Stimulated activated CD4-positive, alpha-beta T cell treated with anti-CD3 and anti-CD28 coated beads, Interleukin-4, amount 100 ng/mL, for 48 hours (primary cell): ENCODE measurements at regions not wholly inside any gene's neighbourhood (a gene's known extent, or its start where the extent isn't known, plus 50 kb on each side); places are given as distances from the start of the nearest gene placed in this dataset.

ENCODE experiments used
- DNase-seq, 2 donors: peaks; one replicate each; pipeline ENCODE4 v3.0.0-alpha.2; 2020; ENCODE audit warnings: low read depth in 2 of 2

- no peak for DNase-seq
Observed at GRCh38 chr5:96283589-96283988, 149.5 kb downstream of the PCSK1 start.

DNA sequence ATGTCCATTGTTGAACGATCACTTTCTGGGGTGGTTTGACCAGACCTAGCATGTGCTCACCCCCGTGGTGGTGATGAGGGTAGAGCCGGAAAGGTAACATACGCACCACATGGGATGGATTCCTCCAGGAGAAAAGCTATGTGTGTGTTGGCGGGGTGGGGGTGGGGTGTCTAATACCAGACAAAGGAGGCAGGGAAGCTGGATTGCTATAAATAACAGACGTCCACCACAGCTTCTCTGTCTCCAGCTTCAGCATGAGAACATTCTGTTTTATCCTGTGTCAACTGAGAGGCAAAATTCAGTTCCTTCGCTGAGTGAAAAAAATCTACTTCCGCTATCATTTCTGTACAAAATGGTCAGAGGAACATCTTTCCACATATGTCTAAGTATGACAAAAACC is 151.0 kb downstream of the PCSK1 start:
- no peak for DNase-seq

- no peak for DNase-seq
Observed at GRCh38 chr5:96280946-96281393, 152.1 kb downstream of the PCSK1 start.

GRCh38 chr5:96279801-96280542 is 153.1 kb downstream of the PCSK1 start:
- DNase-seq = no peak

DNA sequence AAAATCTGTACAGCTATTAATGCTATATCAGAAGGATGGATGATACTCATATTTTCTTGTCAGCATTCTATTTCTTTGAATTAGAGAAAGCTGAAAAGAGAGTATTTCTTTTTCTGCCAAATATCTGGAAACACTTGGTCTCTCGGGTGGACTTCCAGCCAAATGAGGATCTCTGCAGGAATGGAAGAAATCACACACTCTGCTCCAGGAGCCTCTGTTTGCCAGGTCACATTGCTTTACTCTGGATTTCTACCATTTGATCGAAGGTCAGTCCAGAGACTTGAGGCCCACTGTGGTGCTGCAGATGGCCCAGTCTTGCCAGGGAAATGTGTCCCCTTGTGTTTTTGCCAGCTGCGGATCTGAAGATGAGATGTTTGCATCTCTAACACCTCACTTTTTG is 154.1 kb downstream of the PCSK1 start:
- DNase-seq = no peak

- no peak for DNase-seq
Observed at GRCh38 chr5:96275051-96275450, 158.0 kb downstream of the PCSK1 start.

GRCh38 chr5:96265487-96265886 is 167.6 kb downstream of the PCSK1 start:
- DNase-seq = no peak

- no peak for DNase-seq
Observed at GRCh38 chr5:96264047-96264446, 169.0 kb downstream of the PCSK1 start.

DNA sequence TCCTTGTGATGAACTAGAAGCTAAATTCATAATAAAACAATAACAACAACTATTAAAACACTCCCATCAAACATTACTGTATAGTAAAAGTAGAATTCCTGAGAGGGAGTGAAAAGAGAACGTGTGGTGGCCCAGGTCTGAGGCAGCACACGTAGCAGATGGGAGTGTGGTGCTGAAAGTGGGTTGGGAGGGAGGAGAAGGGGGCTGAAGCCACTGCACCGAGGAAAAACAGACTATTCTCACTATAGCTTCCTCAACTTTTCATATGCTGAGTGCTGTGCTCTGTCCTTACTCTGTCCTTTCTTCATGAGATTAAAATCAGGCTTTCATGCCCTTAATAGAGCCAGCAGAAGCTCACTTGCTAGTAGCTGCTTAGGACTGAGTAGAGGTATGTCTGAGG is 170.9 kb downstream of the PCSK1 start:
- DNase-seq = no peak

DNA sequence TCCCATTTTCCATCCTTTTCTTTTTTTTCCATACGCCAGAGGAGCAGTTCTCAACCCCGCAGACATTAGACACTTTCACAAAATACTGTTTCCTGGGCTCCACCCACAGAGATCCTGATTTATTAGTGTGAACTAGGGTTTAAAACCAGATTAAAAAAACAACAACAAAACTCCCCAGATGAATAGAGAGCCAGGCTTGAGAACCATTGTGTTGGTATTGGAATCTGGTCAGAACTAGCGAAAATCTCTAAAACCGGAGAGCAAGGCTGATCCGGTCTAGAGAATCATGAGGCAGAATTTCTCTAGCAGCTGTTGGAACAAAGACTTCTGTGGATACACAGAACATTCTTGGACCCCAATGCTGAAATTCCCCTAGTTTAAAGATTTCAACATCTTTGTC is 173.0 kb downstream of the PCSK1 start:
- no peak for DNase-seq

- no peak for DNase-seq
Observed at GRCh38 chr5:96259151-96259772, 173.8 kb downstream of the PCSK1 start.

DNA sequence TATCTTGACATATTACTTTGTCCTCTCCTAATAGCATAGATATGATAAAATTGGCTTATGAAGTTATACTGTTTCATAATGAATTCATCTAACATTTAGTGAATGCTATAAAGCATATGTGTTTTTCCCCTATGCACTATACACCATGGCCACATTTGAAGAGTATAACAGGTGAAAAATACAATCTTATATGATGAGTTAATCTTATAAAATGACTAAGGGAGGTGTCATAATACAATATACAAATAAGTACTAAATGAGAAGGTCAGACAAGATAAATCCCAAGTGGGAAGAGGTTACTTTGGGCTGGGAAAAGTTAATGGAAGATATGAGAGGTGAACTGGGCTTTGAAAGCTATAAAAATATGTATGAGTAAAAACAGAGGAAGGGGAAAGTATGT is 174.4 kb downstream of the PCSK1 start:
- DNase-seq = no peak

DNA sequence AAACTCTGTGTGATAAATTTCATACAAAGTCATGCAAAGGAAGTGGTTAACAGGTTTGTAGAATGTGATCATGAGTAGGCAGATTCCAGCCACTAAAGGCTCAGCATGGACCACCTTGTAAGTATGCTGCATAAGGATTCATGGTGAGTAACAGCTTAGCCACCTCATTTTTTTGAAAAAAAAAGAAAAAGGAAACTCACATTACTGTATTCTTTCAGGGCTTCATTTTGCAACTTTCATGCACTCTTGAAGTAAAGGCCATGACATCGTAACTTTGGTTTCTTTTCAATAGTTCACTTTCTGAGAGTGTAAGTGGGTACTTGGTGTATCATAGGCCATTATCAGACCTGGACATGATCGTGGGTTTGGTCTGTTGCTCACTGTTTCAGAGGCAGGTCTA is 175.1 kb downstream of the PCSK1 start:
- DNase-seq = no peak

- DNase-seq = no peak
Observed at GRCh38 chr5:96256795-96257470, 176.1 kb downstream of the PCSK1 start.

DNA sequence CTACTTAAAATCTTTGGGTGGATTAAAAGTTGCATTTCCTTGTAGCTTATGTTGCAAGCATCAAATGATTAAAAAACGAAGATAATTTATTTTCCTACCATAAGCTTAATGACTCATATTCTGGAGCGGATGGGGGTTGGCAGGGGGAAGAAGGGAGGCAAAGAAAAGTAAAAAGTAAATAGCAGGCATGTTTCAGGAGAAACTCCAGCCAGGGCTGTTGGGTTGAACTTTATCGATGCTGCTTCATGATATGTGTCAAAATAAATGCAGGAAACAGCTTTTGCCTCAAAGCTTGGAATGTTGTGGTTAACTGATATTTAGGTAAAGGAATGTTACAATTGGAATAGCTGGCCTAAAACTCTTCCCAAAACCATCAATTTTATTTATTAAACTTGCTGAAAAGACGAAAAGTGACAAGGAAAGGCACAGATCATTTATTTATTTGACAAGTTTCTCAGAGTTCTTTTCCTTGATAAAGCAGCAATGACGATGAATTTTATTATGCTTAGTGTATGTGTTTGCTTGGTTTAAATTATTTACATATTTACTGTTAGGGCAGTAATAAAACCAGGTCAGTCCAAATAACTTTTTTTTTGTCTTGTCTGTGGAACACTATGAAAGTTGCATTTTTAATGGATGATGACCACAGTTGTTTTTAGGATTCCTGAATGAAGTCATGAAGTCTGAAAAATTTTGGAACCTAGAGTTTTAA is 177.9 kb downstream of the PCSK1 start:
- DNase-seq = no peak

DNA sequence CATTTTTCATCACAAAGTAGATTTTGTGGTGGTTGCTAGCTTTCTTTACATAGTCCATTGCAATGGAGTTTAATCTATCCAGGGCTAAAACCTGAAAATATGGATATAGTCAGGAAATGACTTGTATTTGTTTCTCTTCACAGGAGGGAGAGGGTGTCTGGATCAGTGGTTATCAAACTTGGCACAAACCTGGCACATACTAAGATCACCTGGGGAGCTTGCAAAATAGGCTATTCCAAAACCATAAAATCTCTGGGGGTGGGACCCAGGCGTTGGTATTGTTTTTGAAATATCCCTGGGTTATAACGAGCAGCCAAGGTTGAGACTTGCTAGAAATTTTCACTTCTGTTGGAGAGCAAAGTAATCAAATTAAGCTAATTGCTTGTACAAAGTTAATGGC is 179.9 kb downstream of the PCSK1 start:
- DNase-seq = no peak

DNA sequence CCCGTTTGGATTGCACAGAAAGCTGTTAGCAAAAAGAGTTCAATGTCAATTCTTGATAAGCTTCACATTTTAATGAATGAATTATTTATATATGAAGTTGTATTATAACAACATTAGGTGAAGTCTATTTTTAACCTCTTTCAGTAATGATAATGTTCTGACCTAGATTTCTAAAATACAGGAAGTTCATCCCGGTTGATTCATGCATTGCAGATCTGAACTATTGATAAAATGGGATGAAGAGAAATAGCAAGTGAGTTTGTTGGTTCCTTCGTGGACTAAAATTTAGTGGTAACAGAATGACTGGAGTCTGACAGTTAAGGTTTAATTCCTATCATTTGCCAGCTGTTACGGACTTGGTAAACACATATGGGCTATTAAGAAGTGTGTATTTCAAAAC is 180.5 kb downstream of the PCSK1 start:
- no peak for DNase-seq

- DNase-seq = no peak
Observed at GRCh38 chr5:96250782-96251181, 182.3 kb downstream of the PCSK1 start.

GRCh38 chr5:96248131-96248530 is 184.9 kb downstream of the PCSK1 start:
- no peak for DNase-seq

DNA sequence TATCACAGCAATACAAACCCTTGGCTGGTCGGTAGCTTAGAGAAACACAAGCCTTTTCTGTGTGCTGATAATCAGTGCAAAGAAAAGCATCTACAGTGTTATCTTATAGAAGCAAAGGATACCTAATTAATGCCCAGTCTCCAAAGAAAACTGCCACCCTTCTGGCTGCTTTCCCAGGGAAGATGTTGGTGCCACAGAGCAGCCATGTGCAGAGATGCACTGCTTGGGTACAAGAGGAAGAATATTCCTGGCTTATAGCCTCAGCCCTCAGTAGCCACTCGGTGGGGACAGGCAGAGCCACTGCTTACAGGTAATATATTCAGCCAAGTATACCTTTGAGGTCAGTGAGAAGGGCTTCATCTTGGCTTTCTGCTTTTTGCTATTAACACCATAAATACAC is 185.3 kb downstream of the PCSK1 start:
- DNase-seq = no peak

DNA sequence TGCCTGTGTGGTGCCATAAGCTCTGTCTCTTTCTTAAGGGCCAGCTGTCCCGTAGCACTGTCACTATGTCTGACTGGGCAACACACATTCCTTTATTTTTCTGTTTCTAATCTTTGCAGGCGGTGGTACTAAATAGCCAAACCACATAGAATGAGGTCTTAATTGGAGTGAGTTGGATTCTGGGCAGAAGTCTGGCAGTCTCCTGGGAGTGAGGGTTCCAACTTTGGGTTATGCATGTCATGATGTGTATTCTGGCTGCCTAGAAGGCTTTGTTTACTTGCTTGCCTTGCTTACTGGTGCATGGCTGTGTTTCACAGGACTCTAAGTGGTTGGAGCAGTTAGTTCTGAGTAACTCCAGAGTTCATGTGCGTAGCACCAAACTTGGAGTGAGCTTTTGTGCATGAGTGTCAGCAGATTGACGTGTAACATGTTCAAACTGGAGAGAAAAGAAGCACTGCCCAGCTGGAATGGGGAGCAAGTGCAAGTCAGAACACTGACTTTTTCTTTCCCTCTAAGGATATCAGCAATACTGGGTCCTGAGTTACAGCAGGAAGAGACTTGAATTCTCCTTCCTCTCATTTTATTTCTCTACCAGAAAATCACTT is 185.8 kb downstream of the PCSK1 start:
- DNase-seq = no peak
